Peyer's patch (tissue), 4 donors: ENCODE measurements at regions not wholly inside any gene's neighbourhood (a gene's known extent, or its start where the extent isn't known, plus 50 kb on each side); places are given as distances from the start of the nearest gene placed in this dataset.

Experiments used
- POLR2A ChIP-seq, 2 donors: fragments of 450-650 bp; IDR thresholded peaks; one replicate each; pipeline ENCODE4 v1.5.1; 2017; ENCODE audit warnings: antibody characterized with exemption in 2 of 2, mild to moderate bottlenecking in 2 of 2, moderate library complexity in 2 of 2
- TF ChIP-seq, protein P1 (sequence below), 6 experiments: fragments of 450-650 bp in 4 of 6; fragments of 200-600 bp in 2 of 6; sonication (generic) in 1 of 6; IDR thresholded peaks; one replicate each; pipeline ENCODE4 v1.5.1; 2017 to 2019; ENCODE audit warnings: antibody characterized with exemption in 6 of 6, mild to moderate bottlenecking in 3 of 6, moderate library complexity in 1 of 6

DNA sequence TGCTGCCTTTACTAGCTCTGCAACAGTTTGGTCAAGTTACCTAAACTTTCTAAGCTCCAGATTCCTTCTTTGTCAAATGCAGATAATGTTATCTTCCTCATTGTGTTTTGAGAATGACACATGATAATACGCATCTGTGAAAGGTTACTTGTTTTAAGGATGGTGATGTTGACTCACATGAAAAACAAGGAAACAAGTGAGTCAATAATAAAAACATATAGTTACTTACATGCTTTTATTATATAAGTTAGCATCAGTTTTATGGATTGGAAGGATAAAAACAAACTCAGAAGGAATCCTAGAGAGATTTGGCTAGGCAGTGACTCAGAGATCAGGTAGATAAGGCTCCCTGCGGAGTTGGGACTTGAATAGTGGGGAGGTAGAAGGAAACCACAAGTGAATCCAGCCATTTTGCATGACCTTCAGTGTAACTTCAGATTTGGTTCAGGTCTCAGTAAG lies 144.6 kb downstream of the LMO4 start:
- TF ChIP-seq, protein P1, sequence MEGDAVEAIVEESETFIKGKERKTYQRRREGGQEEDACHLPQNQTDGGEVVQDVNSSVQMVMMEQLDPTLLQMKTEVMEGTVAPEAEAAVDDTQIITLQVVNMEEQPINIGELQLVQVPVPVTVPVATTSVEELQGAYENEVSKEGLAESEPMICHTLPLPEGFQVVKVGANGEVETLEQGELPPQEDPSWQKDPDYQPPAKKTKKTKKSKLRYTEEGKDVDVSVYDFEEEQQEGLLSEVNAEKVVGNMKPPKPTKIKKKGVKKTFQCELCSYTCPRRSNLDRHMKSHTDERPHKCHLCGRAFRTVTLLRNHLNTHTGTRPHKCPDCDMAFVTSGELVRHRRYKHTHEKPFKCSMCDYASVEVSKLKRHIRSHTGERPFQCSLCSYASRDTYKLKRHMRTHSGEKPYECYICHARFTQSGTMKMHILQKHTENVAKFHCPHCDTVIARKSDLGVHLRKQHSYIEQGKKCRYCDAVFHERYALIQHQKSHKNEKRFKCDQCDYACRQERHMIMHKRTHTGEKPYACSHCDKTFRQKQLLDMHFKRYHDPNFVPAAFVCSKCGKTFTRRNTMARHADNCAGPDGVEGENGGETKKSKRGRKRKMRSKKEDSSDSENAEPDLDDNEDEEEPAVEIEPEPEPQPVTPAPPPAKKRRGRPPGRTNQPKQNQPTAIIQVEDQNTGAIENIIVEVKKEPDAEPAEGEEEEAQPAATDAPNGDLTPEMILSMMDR (IDR thresholded peaks at IDR 0.05): no peak
- TF ChIP-seq POLR2A (IDR thresholded peaks at IDR 0.05): no peak
